ENCODE measurements at regions not wholly inside any gene's neighbourhood (a gene's known extent, or its start where the extent isn't known, plus 50 kb on each side); places are given as distances from the start of the nearest gene placed in this dataset.

- H3K36me3 ChIP-seq = no peaks in the 10 kb centered on the region
- H3K27ac ChIP-seq = no peak overlapping the region
- H3K4me1 ChIP-seq (replicated peaks) = no peaks in the 10 kb centered on the region
- intact Hi-C loops (cut with DNase I) = no loop called here
- H3K9me3 ChIP-seq = no peaks in the 10 kb centered on the region
- TF ChIP-seq, protein P1, sequence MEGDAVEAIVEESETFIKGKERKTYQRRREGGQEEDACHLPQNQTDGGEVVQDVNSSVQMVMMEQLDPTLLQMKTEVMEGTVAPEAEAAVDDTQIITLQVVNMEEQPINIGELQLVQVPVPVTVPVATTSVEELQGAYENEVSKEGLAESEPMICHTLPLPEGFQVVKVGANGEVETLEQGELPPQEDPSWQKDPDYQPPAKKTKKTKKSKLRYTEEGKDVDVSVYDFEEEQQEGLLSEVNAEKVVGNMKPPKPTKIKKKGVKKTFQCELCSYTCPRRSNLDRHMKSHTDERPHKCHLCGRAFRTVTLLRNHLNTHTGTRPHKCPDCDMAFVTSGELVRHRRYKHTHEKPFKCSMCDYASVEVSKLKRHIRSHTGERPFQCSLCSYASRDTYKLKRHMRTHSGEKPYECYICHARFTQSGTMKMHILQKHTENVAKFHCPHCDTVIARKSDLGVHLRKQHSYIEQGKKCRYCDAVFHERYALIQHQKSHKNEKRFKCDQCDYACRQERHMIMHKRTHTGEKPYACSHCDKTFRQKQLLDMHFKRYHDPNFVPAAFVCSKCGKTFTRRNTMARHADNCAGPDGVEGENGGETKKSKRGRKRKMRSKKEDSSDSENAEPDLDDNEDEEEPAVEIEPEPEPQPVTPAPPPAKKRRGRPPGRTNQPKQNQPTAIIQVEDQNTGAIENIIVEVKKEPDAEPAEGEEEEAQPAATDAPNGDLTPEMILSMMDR (IDR thresholded peaks at IDR 0.05) = no peak
- TF ChIP-seq POLR2AphosphoS5 (IDR thresholded peaks at IDR 0.05) (no peak), POLR2A (IDR thresholded peaks at IDR 0.05) (no peak)
- WGBS = 74% methylated on average over 4 of the region's 4 CpGs
- DNase-seq (ENCODE audit: low spot score) = no peak
- H3K27me3 ChIP-seq (replicated peaks; ENCODE audit: insufficient read depth) = no peaks in the 10 kb centered on the region
- no peak overlapping the region for H3K4me3 ChIP-seq
Observed at GRCh38 chr5:105158526-105158925, 1595.9 kb upstream of the NUDT12 start.

GRCh38 chr5:105150323-105150722 is 1587.7 kb upstream of the NUDT12 start:
- H3K4me1 ChIP-seq (replicated peaks) = no peaks in the 10 kb centered on the region
- H3K27ac ChIP-seq = no peak overlapping the region
- TF ChIP-seq, protein P1 (IDR thresholded peaks at IDR 0.05) = no peak
- TF ChIP-seq POLR2A (IDR thresholded peaks at IDR 0.05) (no peak), POLR2AphosphoS5 (IDR thresholded peaks at IDR 0.05) (no peak)
- no peak overlapping the region for H3K4me3 ChIP-seq
- H3K36me3 ChIP-seq = no peaks in the 10 kb centered on the region
- no peaks in the 10 kb centered on the region for H3K27me3 ChIP-seq (replicated peaks; ENCODE audit: insufficient read depth)
- WGBS = 58% methylated on average over 3 of the region's 3 CpGs
- intact Hi-C loops (cut with DNase I) = no loop called here
- no peaks in the 10 kb centered on the region for H3K9me3 ChIP-seq
- DNase-seq (ENCODE audit: low spot score) = no peak

GRCh38 chr5:105146867-105147266 is 1584.3 kb upstream of the NUDT12 start:
- no peak for DNase-seq (ENCODE audit: low spot score)
- H3K4me1 ChIP-seq (replicated peaks) = no peaks in the 10 kb centered on the region
- no peak for TF ChIP-seq POLR2AphosphoS5 (IDR thresholded peaks at IDR 0.05)
- TF ChIP-seq, protein P1 (IDR thresholded peaks at IDR 0.05) = no peak
- no peak for TF ChIP-seq POLR2A (IDR thresholded peaks at IDR 0.05)
- intact Hi-C loops (cut with DNase I) = no loop called here
- no peaks in the 10 kb centered on the region for H3K36me3 ChIP-seq
- no peaks in the 10 kb centered on the region for H3K27me3 ChIP-seq (replicated peaks; ENCODE audit: insufficient read depth)
- H3K27ac ChIP-seq = no peak overlapping the region
- H3K4me3 ChIP-seq = no peak overlapping the region
- H3K9me3 ChIP-seq = no peaks in the 10 kb centered on the region
- WGBS = 50% methylated on average over 2 of the region's 2 CpGs

- Histone ChIP-seq H3K9me3 (no peaks in the 10 kb centered on the region), H3K4me1 (replicated peaks) (no peaks in the 10 kb centered on the region), H3K4me3 (no peak overlapping the region), H3K27ac (no peak overlapping the region), H3K36me3 (no peaks in the 10 kb centered on the region), H3K27me3 (replicated peaks; ENCODE audit: insufficient read depth) (no peaks in the 10 kb centered on the region)
- TF ChIP-seq POLR2A (IDR thresholded peaks at IDR 0.05) (no peak), POLR2AphosphoS5 (IDR thresholded peaks at IDR 0.05) (no peak)
- TF ChIP-seq, protein P1 (IDR thresholded peaks at IDR 0.05) = no peak
- no peak for DNase-seq (ENCODE audit: low spot score)
- WGBS = 97% methylated on average over 8 of the region's 8 CpGs
- intact Hi-C loops (cut with DNase I) = no loop called here
Observed at GRCh38 chr5:105145152-105145551, 1582.6 kb upstream of the NUDT12 start.

- intact Hi-C loops (cut with DNase I) = no loop called here
- TF ChIP-seq, protein P1 (IDR thresholded peaks at IDR 0.05) = no peak
- no peak for TF ChIP-seq POLR2A (IDR thresholded peaks at IDR 0.05)
- no peak for TF ChIP-seq POLR2AphosphoS5 (IDR thresholded peaks at IDR 0.05)
- Histone ChIP-seq H3K27ac (no peak overlapping the region), H3K36me3 (no peaks in the 10 kb centered on the region), H3K4me1 (replicated peaks) (no peaks in the 10 kb centered on the region), H3K9me3 (no peaks in the 10 kb centered on the region), H3K27me3 (replicated peaks; ENCODE audit: insufficient read depth) (no peaks in the 10 kb centered on the region), H3K4me3 (no peak overlapping the region)
- DNase-seq (ENCODE audit: low spot score) = no peak
Observed at GRCh38 chr5:105134328-105134727, 1571.7 kb upstream of the NUDT12 start.
